ENCODE measurements at regions not wholly inside any gene's neighbourhood (a gene's known extent, or its start where the extent isn't known, plus 50 kb on each side); places are given as distances from the start of the nearest gene placed in this dataset.

DNA sequence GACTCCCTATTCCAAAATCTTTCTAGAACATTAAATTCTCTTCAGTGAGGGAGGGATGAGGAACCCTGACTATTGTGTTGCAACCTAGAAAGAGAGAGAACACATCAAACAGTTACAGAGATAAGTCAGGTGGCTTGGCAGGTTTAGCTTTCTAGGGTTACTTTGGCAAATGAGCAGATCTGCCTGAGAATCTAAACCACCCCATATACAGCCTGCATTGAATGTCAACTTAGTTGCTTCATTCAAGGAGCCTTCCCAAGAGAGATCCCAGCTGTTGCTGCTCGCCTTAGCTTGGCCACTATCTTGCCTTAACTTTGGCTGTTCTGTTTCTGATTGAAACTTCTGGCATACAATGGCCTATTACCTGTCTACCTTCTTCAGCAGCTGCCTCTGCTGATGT lies 74.7 kb upstream of the TCF21 start:
- Histone ChIP-seq H3K4me3 (no peak overlapping the region), H3K9ac (ENCODE audit: insufficient read depth in 1 of 2, low read length in 2 of 2) (no peak overlapping the region), H3K27ac (ENCODE audit: low read depth in 1 of 2, low read length in 1 of 2) (no peak overlapping the region), H3K36me3 (ENCODE audit: control insufficient read depth in 4 of 4, insufficient read depth in 4 of 4, low read length in 4 of 4) (no peaks in the 10 kb centered on the region), H3K27me3 (ENCODE audit: control insufficient read depth in 3 of 3, insufficient read depth in 3 of 3, low read length in 2 of 3) (no peaks in the 10 kb centered on the region), H3K9me3 (ENCODE audit: control insufficient read depth in 4 of 4, insufficient read depth in 3 of 4, low read length in 3 of 4) (no peaks in the 10 kb centered on the region), H3K4me1 (ENCODE audit: control insufficient read depth in 5 of 5, insufficient read depth in 5 of 5, low read length in 5 of 5) (peaks cover 0 to 35% (median 11%) of the 10 kb centered on the region in 5 donors)
- peak; percentile 55 to 90 (median 81) for DNase-seq
- no peak for ATAC-seq (ENCODE audit: insufficient read depth, low FRiP score)
- TF ChIP-seq, protein P1, sequence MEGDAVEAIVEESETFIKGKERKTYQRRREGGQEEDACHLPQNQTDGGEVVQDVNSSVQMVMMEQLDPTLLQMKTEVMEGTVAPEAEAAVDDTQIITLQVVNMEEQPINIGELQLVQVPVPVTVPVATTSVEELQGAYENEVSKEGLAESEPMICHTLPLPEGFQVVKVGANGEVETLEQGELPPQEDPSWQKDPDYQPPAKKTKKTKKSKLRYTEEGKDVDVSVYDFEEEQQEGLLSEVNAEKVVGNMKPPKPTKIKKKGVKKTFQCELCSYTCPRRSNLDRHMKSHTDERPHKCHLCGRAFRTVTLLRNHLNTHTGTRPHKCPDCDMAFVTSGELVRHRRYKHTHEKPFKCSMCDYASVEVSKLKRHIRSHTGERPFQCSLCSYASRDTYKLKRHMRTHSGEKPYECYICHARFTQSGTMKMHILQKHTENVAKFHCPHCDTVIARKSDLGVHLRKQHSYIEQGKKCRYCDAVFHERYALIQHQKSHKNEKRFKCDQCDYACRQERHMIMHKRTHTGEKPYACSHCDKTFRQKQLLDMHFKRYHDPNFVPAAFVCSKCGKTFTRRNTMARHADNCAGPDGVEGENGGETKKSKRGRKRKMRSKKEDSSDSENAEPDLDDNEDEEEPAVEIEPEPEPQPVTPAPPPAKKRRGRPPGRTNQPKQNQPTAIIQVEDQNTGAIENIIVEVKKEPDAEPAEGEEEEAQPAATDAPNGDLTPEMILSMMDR (IDR thresholded peaks at IDR 0.05; ENCODE audit: control extremely low read depth, extremely low read depth) = no peak
- 63 to 65% methylated on average over 1 of the region's 1 CpG for WGBS, 2 donors

DNA sequence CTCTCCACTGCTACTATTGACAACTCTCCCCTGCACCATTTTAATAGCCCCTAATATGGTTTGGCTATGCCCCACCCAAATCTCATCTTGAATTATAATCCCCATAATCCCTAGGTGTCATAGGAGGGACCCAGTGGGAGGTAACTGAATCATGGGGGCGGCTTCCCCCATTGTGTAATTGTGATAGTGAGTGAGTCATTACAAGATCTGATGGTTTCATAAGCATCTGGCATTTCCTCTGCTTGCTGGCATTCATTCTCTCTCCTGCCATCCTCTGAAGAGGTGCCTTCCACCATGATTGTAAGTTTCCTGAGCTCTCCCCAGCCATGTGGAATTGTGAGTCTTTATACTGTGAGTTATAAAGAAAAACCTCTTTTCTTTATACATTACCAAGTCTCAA lies 74.1 kb upstream of the TCF21 start:
- Histone ChIP-seq H3K9me3 (ENCODE audit: control insufficient read depth in 4 of 4, insufficient read depth in 3 of 4, low read length in 3 of 4) (no peaks in the 10 kb centered on the region), H3K27me3 (ENCODE audit: control insufficient read depth in 3 of 3, insufficient read depth in 3 of 3, low read length in 2 of 3) (no peaks in the 10 kb centered on the region), H3K27ac (ENCODE audit: low read depth in 1 of 2, low read length in 1 of 2) (no peak overlapping the region), H3K4me3 (no peak overlapping the region), H3K36me3 (ENCODE audit: control insufficient read depth in 4 of 4, insufficient read depth in 4 of 4, low read length in 4 of 4) (no peaks in the 10 kb centered on the region), H3K9ac (ENCODE audit: insufficient read depth in 1 of 2, low read length in 2 of 2) (no peak overlapping the region), H3K4me1 (ENCODE audit: control insufficient read depth in 5 of 5, insufficient read depth in 5 of 5, low read length in 5 of 5) (peaks cover 0 to 35% (median 11%) of the 10 kb centered on the region in 5 donors)
- ATAC-seq (ENCODE audit: insufficient read depth, low FRiP score) = peak; percentile 43
- TF ChIP-seq, protein P1 (IDR thresholded peaks at IDR 0.05; ENCODE audit: control extremely low read depth, extremely low read depth) = no peak
- 29 to 48% methylated on average over 1 of the region's 1 CpG for WGBS, 2 donors
- no peak for DNase-seq

DNA sequence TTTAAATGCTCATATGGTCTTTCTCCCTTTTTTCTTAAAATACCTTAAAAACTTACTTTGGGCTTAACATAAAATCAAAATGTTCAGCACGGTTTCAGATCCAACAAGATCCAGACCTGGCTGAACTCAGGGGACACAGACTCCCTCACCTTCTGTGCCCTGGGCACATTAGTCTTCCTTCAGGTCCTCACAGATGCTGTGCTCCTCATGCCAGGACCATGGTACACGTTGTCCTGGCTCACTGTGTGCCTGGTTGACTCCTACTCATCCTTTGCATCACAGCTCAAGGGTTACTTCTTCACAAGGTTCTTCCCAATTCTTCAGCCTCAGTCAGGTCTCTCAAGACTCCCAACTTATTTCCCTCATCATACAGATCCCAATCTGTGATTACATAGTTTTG lies 73.6 kb upstream of the TCF21 start:
- DNase-seq (no peak), ATAC-seq (ENCODE audit: insufficient read depth, low FRiP score) (no peak)
- H3K9me3 ChIP-seq (ENCODE audit: control insufficient read depth in 4 of 4, insufficient read depth in 3 of 4, low read length in 3 of 4) = no peaks in the 10 kb centered on the region
- H3K4me1 ChIP-seq (ENCODE audit: control insufficient read depth in 5 of 5, insufficient read depth in 5 of 5, low read length in 5 of 5) = peaks cover 0 to 35% (median 11%) of the 10 kb centered on the region in 5 donors
- no peak overlapping the region for H3K9ac ChIP-seq (ENCODE audit: insufficient read depth in 1 of 2, low read length in 2 of 2)
- no peak overlapping the region for H3K4me3 ChIP-seq
- TF ChIP-seq, protein P1 (IDR thresholded peaks at IDR 0.05; ENCODE audit: control extremely low read depth, extremely low read depth) = no peak
- no peaks in the 10 kb centered on the region for H3K36me3 ChIP-seq (ENCODE audit: control insufficient read depth in 4 of 4, insufficient read depth in 4 of 4, low read length in 4 of 4)
- WGBS, 2 donors = 66 to 75% methylated on average over 2 of the region's 2 CpGs
- H3K27ac ChIP-seq (ENCODE audit: low read depth in 1 of 2, low read length in 1 of 2) = no peak overlapping the region
- H3K27me3 ChIP-seq (ENCODE audit: control insufficient read depth in 3 of 3, insufficient read depth in 3 of 3, low read length in 2 of 3) = no peaks in the 10 kb centered on the region

DNA sequence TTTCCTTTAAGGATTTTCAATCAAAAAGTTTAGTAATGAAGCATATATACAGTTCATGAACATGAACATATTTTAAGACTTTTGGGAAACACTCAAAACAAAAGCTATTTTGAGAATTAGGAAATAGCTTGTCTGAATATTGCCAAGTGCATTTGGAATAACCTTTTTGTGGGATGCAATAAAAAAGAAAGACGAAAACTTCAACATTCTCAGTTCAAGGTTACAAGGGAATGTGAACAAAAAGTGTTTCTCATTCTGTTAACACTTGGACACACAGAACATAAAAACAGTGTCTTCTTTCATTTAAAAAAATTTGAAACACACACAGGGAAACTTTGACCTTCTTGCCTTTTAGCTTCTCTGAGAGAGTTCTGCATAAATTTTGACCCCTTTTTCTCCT lies 72.7 kb upstream of the TCF21 start:
- DNase-seq (peak in 2 of 3 donors; percentile 42 to 47), ATAC-seq (ENCODE audit: insufficient read depth, low FRiP score) (no peak)
- Histone ChIP-seq H3K27me3 (ENCODE audit: control insufficient read depth in 3 of 3, insufficient read depth in 3 of 3, low read length in 2 of 3) (no peaks in the 10 kb centered on the region), H3K36me3 (ENCODE audit: control insufficient read depth in 4 of 4, insufficient read depth in 4 of 4, low read length in 4 of 4) (no peaks in the 10 kb centered on the region), H3K4me3 (no peak overlapping the region), H3K9me3 (ENCODE audit: control insufficient read depth in 4 of 4, insufficient read depth in 3 of 4, low read length in 3 of 4) (no peaks in the 10 kb centered on the region), H3K4me1 (ENCODE audit: control insufficient read depth in 5 of 5, insufficient read depth in 5 of 5, low read length in 5 of 5) (peaks cover 0 to 35% (median 11%) of the 10 kb centered on the region in 5 donors), H3K9ac (ENCODE audit: insufficient read depth in 1 of 2, low read length in 2 of 2) (no peak overlapping the region), H3K27ac (ENCODE audit: low read depth in 1 of 2, low read length in 1 of 2) (no peak overlapping the region)
- TF ChIP-seq, protein P1 (IDR thresholded peaks at IDR 0.05; ENCODE audit: control extremely low read depth, extremely low read depth) = no peak
- 76 to 82% methylated on average over 1 of the region's 1 CpG for WGBS, 2 donors

Data from lung (tissue), 11 donors.